ENCODE measurements at regions not wholly inside any gene's neighbourhood (a gene's known extent, or its start where the extent isn't known, plus 50 kb on each side); places are given as distances from the start of the nearest gene placed in this dataset.

- no peak for TF ChIP-seq CTCF (conservative IDR thresholded peaks at IDR 0.05; ENCODE audit: low read depth, low read length)
- H3K4me3 ChIP-seq (ENCODE audit: low read length): no peak overlapping the region
- DNase-seq (ENCODE audit: low read depth): no peak
Observed at GRCh38 chr10:106474876-106475275, 689.6 kb downstream of the SORCS1 start.

- TF ChIP-seq CTCF (conservative IDR thresholded peaks at IDR 0.05; ENCODE audit: low read depth, low read length): no peak
Observed at GRCh38 chr10:106473129-106473685, 691.3 kb downstream of the SORCS1 start.

DNA sequence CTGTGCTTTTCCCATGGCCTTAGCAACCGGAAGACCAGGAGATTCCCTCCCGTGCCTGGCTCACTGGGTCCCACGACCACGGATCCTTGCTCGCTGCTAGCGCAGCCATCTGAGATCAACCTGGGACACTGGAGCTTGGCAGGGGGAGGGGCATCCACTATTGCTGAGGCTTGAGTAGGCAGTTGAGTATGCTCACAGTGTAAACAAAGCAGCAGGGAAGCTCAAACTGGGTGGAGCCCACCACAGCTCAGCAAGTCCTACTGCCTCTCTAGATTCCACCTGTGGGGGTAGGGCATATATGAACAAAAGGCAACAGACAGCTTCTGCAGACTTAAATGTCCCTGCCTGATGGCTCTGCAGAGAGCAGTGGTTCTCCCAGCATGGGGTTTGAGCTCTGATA, 697.0 kb downstream of the SORCS1 start:
- H3K4me3 ChIP-seq (ENCODE audit: low read length): no peak overlapping the region
- no peak for TF ChIP-seq CTCF (conservative IDR thresholded peaks at IDR 0.05; ENCODE audit: low read depth, low read length)
- DNase-seq (ENCODE audit: low read depth): no peak

More at GRCh38 chr10:106473129-106473685, 691.3 kb downstream of the SORCS1 start:
- no peak for DNase-seq (ENCODE audit: low read depth)
- no peak overlapping the region for H3K4me3 ChIP-seq (ENCODE audit: low read length)

GRCh38 chr10:106457522-106457921, 707.0 kb downstream of the SORCS1 start:
- H3K4me3 ChIP-seq (ENCODE audit: low read length): no peak overlapping the region
- DNase-seq (ENCODE audit: low read depth): no peak
- no peak for TF ChIP-seq CTCF (conservative IDR thresholded peaks at IDR 0.05; ENCODE audit: low read depth, low read length)

DNA sequence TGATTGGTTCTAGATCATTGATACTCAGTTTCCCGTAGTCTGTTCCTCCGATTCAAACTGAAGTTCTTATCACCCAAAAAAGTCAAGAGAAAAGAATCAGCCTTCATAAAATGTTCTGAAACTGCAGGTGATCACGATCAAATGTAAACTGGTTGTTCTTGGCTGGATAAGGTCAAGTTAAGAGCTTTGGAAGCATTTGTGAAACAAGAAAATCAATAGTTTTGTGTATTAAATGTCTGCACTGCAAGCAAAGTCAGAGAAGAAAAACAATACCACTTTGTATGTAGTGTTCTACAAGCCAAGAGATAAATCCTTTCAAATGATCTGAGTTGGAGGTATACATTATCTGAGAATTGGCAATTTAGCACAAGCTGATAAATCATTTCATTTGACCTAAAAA, 710.3 kb downstream of the SORCS1 start:
- no peak for TF ChIP-seq CTCF (conservative IDR thresholded peaks at IDR 0.05; ENCODE audit: low read depth, low read length)

DNA sequence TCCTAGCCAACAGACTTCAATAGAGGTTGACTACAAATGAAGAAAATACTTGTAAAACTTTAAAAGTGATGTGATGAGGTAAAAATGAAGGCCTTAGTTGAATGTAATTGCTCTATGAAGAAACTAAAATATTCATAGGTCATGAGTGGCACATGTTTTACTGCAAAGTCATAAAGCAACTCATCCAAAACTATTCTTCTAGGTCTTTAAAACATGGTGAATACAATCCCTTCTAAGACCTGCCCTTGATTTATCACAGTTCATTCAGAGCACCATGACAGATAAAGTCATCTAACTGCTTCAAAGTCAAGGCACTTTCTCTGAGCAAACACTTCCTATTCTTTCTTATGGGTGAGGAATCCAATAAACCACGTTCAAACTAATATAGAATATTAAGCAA, 713.5 kb downstream of the SORCS1 start:
- TF ChIP-seq CTCF (conservative IDR thresholded peaks at IDR 0.05; ENCODE audit: low read depth, low read length): no peak
- no peak overlapping the region for H3K4me3 ChIP-seq (ENCODE audit: low read length)
- no peak for DNase-seq (ENCODE audit: low read depth)

More for the DNA sequence above, 710.3 kb downstream of the SORCS1 start:
- H3K4me3 ChIP-seq (ENCODE audit: low read length): no peak overlapping the region
- no peak for DNase-seq (ENCODE audit: low read depth)

- DNase-seq (ENCODE audit: low read depth): no peak
- H3K4me3 ChIP-seq (ENCODE audit: low read length): no peak overlapping the region
- TF ChIP-seq CTCF (conservative IDR thresholded peaks at IDR 0.05; ENCODE audit: low read depth, low read length): no peak
Observed at GRCh38 chr10:106446920-106447319, 717.6 kb downstream of the SORCS1 start.

Data from retinal pigment epithelial cell (primary cell).